ENCODE measurements at regions not wholly inside any gene's neighbourhood (a gene's known extent, or its start where the extent isn't known, plus 50 kb on each side); places are given as distances from the start of the nearest gene placed in this dataset.

- no peak overlapping the region for H3K4me3 ChIP-seq
- H3K27ac ChIP-seq, result no peak overlapping the region
- in situ Hi-C loops (cut with MboI; ENCODE audit: low pct_unique_long_range_greater_than_20kb in 2 of 9, low sequenced_read_pairs in 9 of 9, unreplicated experiment in 9 of 9), result no loop called here
- ATAC-seq (replicated peaks in 6 of 8), result no peak
- H3K4me1 ChIP-seq (replicated peaks in 1 of 2), result no peaks in the 10 kb centered on the region
Measured at GRCh38 chr2:220931491-220931890, 640.6 kb downstream of the EPHA4 start.

- H3K27ac ChIP-seq, result no peak overlapping the region
- in situ Hi-C loops (cut with MboI; ENCODE audit: low pct_unique_long_range_greater_than_20kb in 2 of 9, low sequenced_read_pairs in 9 of 9, unreplicated experiment in 9 of 9), result no loop called here
- no peak for ATAC-seq (replicated peaks in 6 of 8)
- WGBS, 10 experiments, result 83 to 100% (median 100%) methylated on average over 1 to 3 of the region's 3 CpGs; no CpG with 5 or more reads in 2 of the 10 experiments
- H3K4me3 ChIP-seq, result no peak overlapping the region
- no peaks in the 10 kb centered on the region for H3K4me1 ChIP-seq (replicated peaks in 1 of 2)
Measured at GRCh38 chr2:220932041-220932440, 640.1 kb downstream of the EPHA4 start.

- H3K4me3 ChIP-seq, result no peak overlapping the region
- H3K4me1 ChIP-seq (replicated peaks in 1 of 2), result no peaks in the 10 kb centered on the region
- ATAC-seq (replicated peaks in 6 of 8), result no peak
- H3K27ac ChIP-seq, result no peak overlapping the region
- in situ Hi-C loops (cut with MboI; ENCODE audit: low pct_unique_long_range_greater_than_20kb in 2 of 9, low sequenced_read_pairs in 9 of 9, unreplicated experiment in 9 of 9), result no loop called here
- WGBS, 10 experiments, result 39 to 100% (median 87%) methylated on average over 1 to 7 of the region's 8 CpGs; no CpG with 5 or more reads in 1 of the 10 experiments
Measured at GRCh38 chr2:220935789-220936321, 636.2 kb downstream of the EPHA4 start.

- Histone ChIP-seq H3K4me1 (replicated peaks in 1 of 2) (no peaks in the 10 kb centered on the region), H3K4me3 (no peak overlapping the region), H3K27ac (no peak overlapping the region)
- ATAC-seq (replicated peaks in 6 of 8), result no peak
- in situ Hi-C loops (cut with MboI; ENCODE audit: low pct_unique_long_range_greater_than_20kb in 2 of 9, low sequenced_read_pairs in 9 of 9, unreplicated experiment in 9 of 9), result no loop called here
- WGBS, 10 experiments, result 21 to 100% (median 59%) methylated on average over 1 to 4 of the region's 4 CpGs; no CpG with 5 or more reads in 2 of the 10 experiments
Measured at GRCh38 chr2:220936641-220937197, 635.4 kb downstream of the EPHA4 start.

GRCh38 chr2:220937245-220937644 lies 634.9 kb downstream of the EPHA4 start:
- Histone ChIP-seq H3K4me1 (replicated peaks in 1 of 2) (no peaks in the 10 kb centered on the region), H3K27ac (no peak overlapping the region), H3K4me3 (no peak overlapping the region)
- ATAC-seq (replicated peaks in 6 of 8), result no peak
- 11 to 100% (median 74%) methylated on average over 1 of the region's 1 CpG; no CpG with 5 or more reads in 4 of the 10 experiments for WGBS, 10 experiments
- in situ Hi-C loops (cut with MboI; ENCODE audit: low pct_unique_long_range_greater_than_20kb in 2 of 9, low sequenced_read_pairs in 9 of 9, unreplicated experiment in 9 of 9), result no loop called here

- in situ Hi-C loops (cut with MboI; ENCODE audit: low pct_unique_long_range_greater_than_20kb in 2 of 9, low sequenced_read_pairs in 9 of 9, unreplicated experiment in 9 of 9), result no loop called here
- no peak for ATAC-seq (replicated peaks in 6 of 8)
- Histone ChIP-seq H3K4me1 (replicated peaks in 1 of 2) (no peaks in the 10 kb centered on the region), H3K27ac (no peak overlapping the region), H3K4me3 (no peak overlapping the region)
- WGBS, 10 experiments, result 0 to 100% (median 90%) methylated on average over 1 to 6 of the region's 11 CpGs; no CpG with 5 or more reads in 4 of the 10 experiments
Measured at GRCh38 chr2:220940646-220941045, 631.5 kb downstream of the EPHA4 start.

- ATAC-seq (replicated peaks in 6 of 8), result no peak
- Histone ChIP-seq H3K4me1 (replicated peaks in 1 of 2) (no peaks in the 10 kb centered on the region), H3K27ac (no peak overlapping the region), H3K4me3 (no peak overlapping the region)
- 14 to 86% (median 82%) methylated on average over 1 of the region's 1 CpG; no CpG with 5 or more reads in 6 of the 10 experiments for WGBS, 10 experiments
- in situ Hi-C loops (cut with MboI; ENCODE audit: low pct_unique_long_range_greater_than_20kb in 2 of 9, low sequenced_read_pairs in 9 of 9, unreplicated experiment in 9 of 9), result no loop called here
Measured at GRCh38 chr2:220941683-220942082, 630.4 kb downstream of the EPHA4 start.

- no peak for ATAC-seq (replicated peaks in 6 of 8)
- in situ Hi-C loops (cut with MboI; ENCODE audit: low pct_unique_long_range_greater_than_20kb in 2 of 9, low sequenced_read_pairs in 9 of 9, unreplicated experiment in 9 of 9), result no loop called here
- WGBS, 10 experiments, result 17 to 100% (median 73%) methylated on average over 1 of the region's 1 CpG; no CpG with 5 or more reads in 4 of the 10 experiments
- Histone ChIP-seq H3K4me3 (no peak overlapping the region), H3K4me1 (replicated peaks in 1 of 2) (peaks cover 0 to 8% of the 10 kb centered on the region in 2 donors), H3K27ac (no peak overlapping the region)
Measured at GRCh38 chr2:220946552-220946951, 625.6 kb downstream of the EPHA4 start.

- no peak overlapping the region for H3K4me3 ChIP-seq
- in situ Hi-C loops (cut with MboI; ENCODE audit: low pct_unique_long_range_greater_than_20kb in 2 of 9, low sequenced_read_pairs in 9 of 9, unreplicated experiment in 9 of 9), result no loop called here
- no peak overlapping the region for H3K27ac ChIP-seq
- 11 to 86% (median 65%) methylated on average over 1 to 4 of the region's 4 CpGs; no CpG with 5 or more reads in 4 of the 10 experiments for WGBS, 10 experiments
- ATAC-seq (replicated peaks in 6 of 8), result no peak
- H3K4me1 ChIP-seq (replicated peaks in 1 of 2), result peaks cover 0 to 8% of the 10 kb centered on the region in 2 donors
Measured at GRCh38 chr2:220948579-220948978, 623.5 kb downstream of the EPHA4 start.

GRCh38 chr2:220949466-220949865 lies 622.6 kb downstream of the EPHA4 start:
- peak in 6 of 8 experiments; percentile 14 to 80 (median 64) for ATAC-seq (replicated peaks in 6 of 8)

GRCh38 chr2:220955776-220956175 lies 616.3 kb downstream of the EPHA4 start:
- H3K4me3 ChIP-seq, result no peak overlapping the region
- no peaks in the 10 kb centered on the region for H3K4me1 ChIP-seq (replicated peaks in 1 of 2)
- 0 to 80% (median 44%) methylated on average over 1 of the region's 1 CpG; no CpG with 5 or more reads in 4 of the 10 experiments for WGBS, 10 experiments
- ATAC-seq (replicated peaks in 6 of 8), result no peak
- in situ Hi-C loops (cut with MboI; ENCODE audit: low pct_unique_long_range_greater_than_20kb in 2 of 9, low sequenced_read_pairs in 9 of 9, unreplicated experiment in 9 of 9), result no loop called here
- H3K27ac ChIP-seq, result no peak overlapping the region

More at GRCh38 chr2:220949466-220949865, 622.6 kb downstream of the EPHA4 start:
- H3K27ac ChIP-seq, result no peak overlapping the region
- WGBS, 10 experiments, result 18 to 83% (median 40%) methylated on average over 1 to 3 of the region's 3 CpGs; no CpG with 5 or more reads in 3 of the 10 experiments
- no peak overlapping the region for H3K4me3 ChIP-seq
- in situ Hi-C loops (cut with MboI; ENCODE audit: low pct_unique_long_range_greater_than_20kb in 2 of 9, low sequenced_read_pairs in 9 of 9, unreplicated experiment in 9 of 9), result no loop called here
- H3K4me1 ChIP-seq (replicated peaks in 1 of 2), result peaks cover 0 to 8% of the 10 kb centered on the region in 2 donors

GRCh38 chr2:220956429-220956828 lies 615.7 kb downstream of the EPHA4 start:
- WGBS, 10 experiments, result 0 to 90% (median 75%) methylated on average over 1 to 2 of the region's 2 CpGs; no CpG with 5 or more reads in 2 of the 10 experiments
- no peak overlapping the region for H3K4me3 ChIP-seq
- no peak for ATAC-seq (replicated peaks in 6 of 8)
- no peak overlapping the region for H3K27ac ChIP-seq
- no peaks in the 10 kb centered on the region for H3K4me1 ChIP-seq (replicated peaks in 1 of 2)
- in situ Hi-C loops (cut with MboI; ENCODE audit: low pct_unique_long_range_greater_than_20kb in 2 of 9, low sequenced_read_pairs in 9 of 9, unreplicated experiment in 9 of 9), result no loop called here

- 0 to 100% (median 87%) methylated on average over 1 of the region's 1 CpG; no CpG with 5 or more reads in 4 of the 10 experiments for WGBS, 10 experiments
Measured at GRCh38 chr2:220959391-220959802, 612.7 kb downstream of the EPHA4 start.

More at GRCh38 chr2:220959391-220959802, 612.7 kb downstream of the EPHA4 start:
- in situ Hi-C loops (cut with MboI; ENCODE audit: low pct_unique_long_range_greater_than_20kb in 2 of 9, low sequenced_read_pairs in 9 of 9, unreplicated experiment in 9 of 9), result no loop called here
- Histone ChIP-seq H3K4me1 (replicated peaks in 1 of 2) (no peaks in the 10 kb centered on the region), H3K27ac (no peak overlapping the region), H3K4me3 (no peak overlapping the region)
- peak in 2 of 8 experiments; percentile 12 to 87 for ATAC-seq (replicated peaks in 6 of 8)

Data from motor neuron (in vitro differentiated cells).